MM.1S (cell line): ENCODE measurements at regions not wholly inside any gene's neighbourhood (a gene's known extent, or its start where the extent isn't known, plus 50 kb on each side); places are given as distances from the start of the nearest gene placed in this dataset.

Experiments used
- EZH2 ChIP-seq: fragments of 300-600 bp; sonication (generic); optimal IDR thresholded peaks from 2 replicates; pipeline ENCODE3; 2017; ENCODE audit warnings: low read depth, mild to moderate bottlenecking, antibody characterized with exemption, low read length, mixed read lengths
- EZH2phosphoT487 ChIP-seq: fragments of 300-600 bp; sonication (generic); IDR thresholded peaks from 2 replicates; pipeline ENCODE4 v1.6.1; 2018; ENCODE audit warnings: antibody characterized with exemption, low read length
- TF ChIP-seq, protein P1 (sequence below): fragments of 300-600 bp; sonication (generic); IDR thresholded peaks from 2 replicates; pipeline ENCODE4 v1.5.1; 2016; ENCODE audit warnings: antibody characterized with exemption, low read length, mixed read lengths

GRCh38 chr12:116378002-116378401, 100.5 kb upstream of the MED13L start:
- TF ChIP-seq, protein P1, sequence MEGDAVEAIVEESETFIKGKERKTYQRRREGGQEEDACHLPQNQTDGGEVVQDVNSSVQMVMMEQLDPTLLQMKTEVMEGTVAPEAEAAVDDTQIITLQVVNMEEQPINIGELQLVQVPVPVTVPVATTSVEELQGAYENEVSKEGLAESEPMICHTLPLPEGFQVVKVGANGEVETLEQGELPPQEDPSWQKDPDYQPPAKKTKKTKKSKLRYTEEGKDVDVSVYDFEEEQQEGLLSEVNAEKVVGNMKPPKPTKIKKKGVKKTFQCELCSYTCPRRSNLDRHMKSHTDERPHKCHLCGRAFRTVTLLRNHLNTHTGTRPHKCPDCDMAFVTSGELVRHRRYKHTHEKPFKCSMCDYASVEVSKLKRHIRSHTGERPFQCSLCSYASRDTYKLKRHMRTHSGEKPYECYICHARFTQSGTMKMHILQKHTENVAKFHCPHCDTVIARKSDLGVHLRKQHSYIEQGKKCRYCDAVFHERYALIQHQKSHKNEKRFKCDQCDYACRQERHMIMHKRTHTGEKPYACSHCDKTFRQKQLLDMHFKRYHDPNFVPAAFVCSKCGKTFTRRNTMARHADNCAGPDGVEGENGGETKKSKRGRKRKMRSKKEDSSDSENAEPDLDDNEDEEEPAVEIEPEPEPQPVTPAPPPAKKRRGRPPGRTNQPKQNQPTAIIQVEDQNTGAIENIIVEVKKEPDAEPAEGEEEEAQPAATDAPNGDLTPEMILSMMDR: no peak
- TF ChIP-seq EZH2: no peak
- TF ChIP-seq EZH2phosphoT487: no peak
